ENCODE measurements at regions not wholly inside any gene's neighbourhood (a gene's known extent, or its start where the extent isn't known, plus 50 kb on each side); places are given as distances from the start of the nearest gene placed in this dataset.

- H3K36me3 ChIP-seq (ENCODE audit: control insufficient read depth in 2 of 4, insufficient read depth in 4 of 4, low read length in 3 of 4) = no peaks in the 10 kb centered on the region
- no peak overlapping the region for H2BK120ac ChIP-seq (replicated peaks; ENCODE audit: low read depth, low read length)
- H3K27me3 ChIP-seq (replicated peaks in 1 of 4; ENCODE audit: control insufficient read depth in 3 of 4, extremely low read depth in 1 of 4, insufficient read depth in 3 of 4, low read length in 3 of 4) = peaks cover 0 to 10% (median 8%) of the 10 kb centered on the region in 4 experiments; a peak in 4 of 7 replicates
- no peak overlapping the region for H2AK5ac ChIP-seq (ENCODE audit: low read depth, low read length)
- H3K23me2 ChIP-seq (ENCODE audit: low read depth, low read length) = no peaks in the 10 kb centered on the region
- H4K5ac ChIP-seq (ENCODE audit: insufficient read length, low read depth, low read length) = no peak overlapping the region
- POLR2A ChIA-PET (ENCODE audit: partially characterized antibody) = no interaction called here
- TF ChIP-seq E2F6 (IDR thresholded peaks at IDR 0.05) (no peak), CBX8 (IDR thresholded peaks at IDR 0.05; ENCODE audit: borderline replicate concordance, low read depth, low read length) (no peak), NRF1 (IDR thresholded peaks at IDR 0.05; ENCODE audit: low read depth, low read length) (no peak), SP1 (IDR thresholded peaks at IDR 0.05; ENCODE audit: low read depth, low read length) (no peak), RFX5 (IDR thresholded peaks at IDR 0.05; ENCODE audit: borderline replicate concordance, low read depth, low read length) (no peak)
- DNase-seq (ENCODE audit: low read depth in 1 of 2, low spot score in 2 of 2) (no peak), FAIRE-seq (no peak)
- H3K79me1 ChIP-seq (ENCODE audit: low read depth, low read length) = no peaks in the 10 kb centered on the region
- WGBS, 2 experiments (ENCODE audit: extremely low coverage in 1 of 2, insufficient coverage in 1 of 2, insufficient read length in 1 of 2, insufficient replicate concordance in 2 of 2, low coverage in 1 of 2, low lambda C conversion rate in 2 of 2, missing lambda C conversion rate in 1 of 2) = 75 to 100% methylated on average over 1 of the region's 1 CpG
- no peaks in the 10 kb centered on the region for H3K79me2 ChIP-seq (ENCODE audit: control insufficient read depth in 1 of 2, insufficient read depth in 2 of 2, low read length in 2 of 2)
- no peak overlapping the region for H3K23ac ChIP-seq (ENCODE audit: insufficient read length)
- no peaks in the 10 kb centered on the region for H3K9me3 ChIP-seq (ENCODE audit: insufficient read depth in 2 of 2, low read depth in 1 of 2, low read length in 1 of 2)
- no peak overlapping the region for H2BK15ac ChIP-seq (ENCODE audit: low read length)
- no peak overlapping the region for H3K4me3 ChIP-seq (ENCODE audit: extremely low read depth in 1 of 4, insufficient read depth in 2 of 4, low read depth in 3 of 4, low read length in 4 of 4)
- no peak overlapping the region for H3K14ac ChIP-seq (ENCODE audit: insufficient read length)
- no peaks in the 10 kb centered on the region for H3K4me1 ChIP-seq (replicated peaks in 1 of 4; ENCODE audit: control insufficient read depth in 3 of 4, insufficient read depth in 4 of 4, low read length in 3 of 4)
- no peak overlapping the region for H3K4me2 ChIP-seq (ENCODE audit: insufficient read depth in 1 of 2, low read depth in 2 of 2, low read length in 2 of 2)
- H2BK5ac ChIP-seq (ENCODE audit: low read depth, low read length) = no peak overlapping the region
- H4K91ac ChIP-seq (replicated peaks; ENCODE audit: insufficient read length, low read length) = no peak overlapping the region
- CTCF ChIA-PET (ENCODE audit: partially characterized antibody) = interaction anchor here (0.6 to 2.3 kb wide), 5 partner anchors 9 to 575 kb away, joined by 3 to 8 read pairs (median 4); no protein-coding TSS in a partner anchor
- H2BK20ac ChIP-seq (ENCODE audit: low read length) = no peak overlapping the region
- H3K18ac ChIP-seq (ENCODE audit: extremely low read depth, low read length) = no peak overlapping the region
- H3K27ac ChIP-seq (ENCODE audit: low read depth, low read length) = no peak overlapping the region
- no peaks in the 10 kb centered on the region for H4K20me1 ChIP-seq (replicated peaks in 1 of 2; ENCODE audit: control insufficient read depth in 1 of 2, insufficient read depth in 2 of 2, low read length in 2 of 2)
- H3K56ac ChIP-seq (replicated peaks; ENCODE audit: insufficient read length, low read depth, low read length) = no peak overlapping the region
- H3K9ac ChIP-seq (replicated peaks in 1 of 4; ENCODE audit: extremely low read depth in 1 of 4, low read depth in 3 of 4, low read length in 3 of 4) = no peak overlapping the region
- no peak overlapping the region for H3K4ac ChIP-seq (replicated peaks; ENCODE audit: insufficient read length, low read depth, low read length)
- H2AFZ ChIP-seq (ENCODE audit: low read length) = no peak overlapping the region
- no peak overlapping the region for H4K8ac ChIP-seq (ENCODE audit: extremely low read depth, insufficient read depth, low read length)
- no peak overlapping the region for H2BK12ac ChIP-seq (ENCODE audit: low read depth, low read length)
These were observed 135.6 kb downstream of the UNC5CL start for GRCh38 chr6:40903456-40903855.
